LoVo (cell line): ENCODE measurements at regions not wholly inside any gene's neighbourhood (a gene's known extent, or its start where the extent isn't known, plus 50 kb on each side); places are given as distances from the start of the nearest gene placed in this dataset.
A peak's percentile ranks its signal among the peaks of the same experiment; 100 is the strongest.

Experiments
- DNase-seq: peaks from one replicate; pipeline ENCODE4 v3.0.0-alpha.2; 2016; ENCODE audit warnings: low spot score

DNA sequence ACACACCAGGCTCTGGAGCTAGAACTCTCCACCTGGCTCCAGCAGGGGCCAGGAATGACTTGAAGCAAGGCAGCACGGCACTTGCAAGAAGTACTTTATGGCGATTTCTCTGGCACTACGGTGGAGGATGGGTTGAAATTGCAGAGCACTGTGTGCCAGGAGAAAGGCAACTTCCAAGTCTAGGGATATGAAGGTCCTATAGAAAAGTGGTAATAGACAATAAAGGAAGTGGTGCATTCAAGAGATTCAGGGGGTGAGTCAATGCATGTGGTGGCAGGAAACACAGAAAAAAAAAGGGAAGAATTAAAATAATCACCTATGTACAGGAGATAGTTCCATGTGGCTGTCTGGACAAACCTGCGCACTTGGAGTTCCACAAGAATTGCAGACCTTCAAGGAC is 240.3 kb upstream of the DYNLRB2 start:
- DNase-seq = no peak

DNA sequence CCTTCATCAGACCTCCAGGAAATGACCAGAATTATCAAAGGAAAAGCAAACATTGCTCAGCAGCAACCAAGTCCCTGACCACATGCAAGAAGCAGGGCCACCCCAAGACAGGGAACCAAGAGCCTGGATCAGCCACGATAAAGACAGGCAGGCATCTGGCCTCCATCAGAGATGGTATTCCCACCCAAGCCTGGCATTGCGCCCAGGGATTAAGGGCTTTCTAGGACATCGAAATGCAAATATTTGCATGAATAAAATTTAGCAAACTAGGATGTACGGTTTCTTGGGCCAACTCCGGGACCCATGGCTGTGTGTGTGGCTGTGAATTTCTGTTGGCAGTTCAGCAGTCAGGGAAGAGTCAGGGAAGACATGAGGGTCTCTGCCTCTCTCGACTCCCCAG is 241.4 kb upstream of the DYNLRB2 start:
- no peak for DNase-seq

DNA sequence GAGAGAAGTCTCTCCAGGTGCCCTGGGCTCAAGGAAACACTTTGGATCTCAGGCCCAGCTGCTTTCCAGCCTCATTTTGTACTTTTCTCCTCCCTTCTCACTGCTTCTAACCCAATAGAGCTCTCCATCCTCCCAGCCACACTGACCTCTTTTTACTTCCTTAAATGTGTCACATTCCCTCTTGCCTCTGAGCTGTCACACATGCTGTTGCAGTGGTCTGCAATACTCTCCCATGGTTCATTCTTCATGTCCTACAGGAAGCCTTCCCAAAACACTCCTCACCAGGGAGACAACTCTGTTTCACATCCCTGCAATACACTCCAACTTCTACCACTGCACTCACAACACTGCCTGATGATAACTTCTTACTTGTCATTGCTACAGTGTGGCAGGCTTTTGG is 242.1 kb upstream of the DYNLRB2 start:
- DNase-seq = no peak

- DNase-seq = no peak
These were observed 244.8 kb upstream of the DYNLRB2 start for GRCh38 chr16:80296034-80296433.

- DNase-seq = no peak
These were observed 246.6 kb upstream of the DYNLRB2 start for GRCh38 chr16:80294172-80294571.

DNA sequence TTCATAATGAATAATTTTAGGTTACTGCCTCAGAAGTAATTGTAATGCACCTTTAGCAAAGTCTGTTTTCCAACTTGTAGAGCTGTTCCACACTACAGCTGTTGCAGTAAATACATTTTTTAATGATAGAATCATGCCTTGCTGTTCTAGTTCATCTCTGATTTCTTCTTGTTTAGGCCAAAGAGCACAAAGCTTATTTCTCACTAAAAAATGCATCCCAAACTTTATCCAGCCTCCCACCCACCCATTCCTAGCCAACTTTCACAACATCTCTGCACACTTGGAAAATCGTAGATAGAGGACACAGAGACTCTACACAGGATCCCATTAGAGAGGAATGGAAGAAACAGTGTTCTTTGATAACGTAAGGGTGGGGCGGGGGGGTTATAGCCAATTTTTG is 252.2 kb upstream of the DYNLRB2 start:
- DNase-seq = no peak

DNA sequence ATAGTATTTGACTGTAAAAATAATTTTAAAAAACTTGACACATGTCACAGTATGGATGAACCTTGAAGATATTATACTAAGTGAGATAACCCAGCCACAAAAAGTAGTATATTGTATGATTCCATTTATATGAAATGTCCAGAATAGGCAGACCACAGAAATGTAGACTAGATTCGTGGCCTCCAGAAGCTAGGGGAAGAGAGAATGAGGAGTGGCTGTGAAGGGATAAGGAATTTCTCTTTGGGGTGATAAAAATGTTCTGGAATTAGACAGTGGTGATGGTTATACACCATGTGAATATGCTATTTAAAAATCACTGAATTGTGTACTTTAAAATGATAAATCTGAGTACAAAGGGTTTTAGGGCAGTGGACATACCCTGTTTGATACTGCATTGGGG is 253.1 kb upstream of the DYNLRB2 start:
- no peak for DNase-seq

GRCh38 chr16:80285104-80285503 is 255.7 kb upstream of the DYNLRB2 start:
- peak; percentile 14 for DNase-seq

- no peak for DNase-seq
These were observed 257.1 kb upstream of the DYNLRB2 start for GRCh38 chr16:80283466-80284392.

- DNase-seq = no peak
These were observed 260.2 kb upstream of the DYNLRB2 start for GRCh38 chr16:80280557-80280956.

DNA sequence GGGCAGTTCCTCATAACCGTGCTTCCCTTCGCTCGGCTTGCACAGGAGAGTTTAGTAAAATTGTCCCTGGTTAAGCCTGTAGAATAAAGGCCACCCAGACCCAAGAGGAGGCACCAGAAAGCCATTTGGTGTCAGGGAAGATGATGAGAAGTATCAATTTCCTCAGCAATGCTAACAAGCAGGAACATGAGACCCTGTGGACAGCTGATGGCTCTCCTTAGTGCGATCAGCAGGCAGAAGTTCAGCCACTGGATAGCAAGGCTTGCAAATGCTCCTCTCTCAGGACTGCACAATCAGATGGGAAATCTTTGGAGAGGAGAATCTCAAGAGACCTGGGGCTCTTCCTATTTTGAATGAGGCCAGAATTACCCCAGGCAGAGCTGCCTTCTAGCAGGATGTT is 261.1 kb upstream of the DYNLRB2 start:
- no peak for DNase-seq

GRCh38 chr16:80277182-80277581 is 263.6 kb upstream of the DYNLRB2 start:
- DNase-seq = no peak

DNA sequence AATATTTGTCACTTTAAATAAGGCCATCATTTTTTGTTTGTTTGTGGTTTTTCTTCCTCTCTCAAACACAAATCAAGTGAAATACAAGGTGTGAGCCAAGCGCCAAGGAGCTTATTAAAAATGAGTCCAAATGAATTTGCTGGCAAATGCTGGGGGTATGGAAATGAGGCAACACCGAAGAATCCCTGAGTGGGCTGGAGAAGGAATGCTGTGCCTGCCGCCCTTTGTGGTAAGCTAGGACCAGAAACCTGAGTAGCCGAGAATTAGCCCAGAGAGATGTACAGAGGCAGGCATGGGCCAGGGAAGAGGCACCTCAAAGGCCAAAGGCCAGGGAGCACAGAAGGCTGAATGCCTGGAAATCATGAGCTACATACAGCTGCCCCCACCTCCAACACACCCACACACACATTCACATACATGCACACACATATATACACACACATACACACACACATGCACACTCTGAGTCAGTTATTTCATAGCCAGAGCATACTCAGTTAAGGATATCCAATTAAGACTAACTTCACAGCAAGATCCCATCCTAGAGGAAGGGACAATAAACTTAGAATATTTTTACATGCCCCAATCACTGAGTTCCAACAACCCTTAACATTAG is 266.1 kb upstream of the DYNLRB2 start:
- DNase-seq = no peak

- DNase-seq = no peak
These were observed 266.9 kb upstream of the DYNLRB2 start for GRCh38 chr16:80273635-80274538.

GRCh38 chr16:80265624-80266306 is 275.0 kb upstream of the DYNLRB2 start:
- DNase-seq = peak; percentile 82

GRCh38 chr16:80263848-80264694 is 276.7 kb upstream of the DYNLRB2 start:
- DNase-seq = no peak

DNA sequence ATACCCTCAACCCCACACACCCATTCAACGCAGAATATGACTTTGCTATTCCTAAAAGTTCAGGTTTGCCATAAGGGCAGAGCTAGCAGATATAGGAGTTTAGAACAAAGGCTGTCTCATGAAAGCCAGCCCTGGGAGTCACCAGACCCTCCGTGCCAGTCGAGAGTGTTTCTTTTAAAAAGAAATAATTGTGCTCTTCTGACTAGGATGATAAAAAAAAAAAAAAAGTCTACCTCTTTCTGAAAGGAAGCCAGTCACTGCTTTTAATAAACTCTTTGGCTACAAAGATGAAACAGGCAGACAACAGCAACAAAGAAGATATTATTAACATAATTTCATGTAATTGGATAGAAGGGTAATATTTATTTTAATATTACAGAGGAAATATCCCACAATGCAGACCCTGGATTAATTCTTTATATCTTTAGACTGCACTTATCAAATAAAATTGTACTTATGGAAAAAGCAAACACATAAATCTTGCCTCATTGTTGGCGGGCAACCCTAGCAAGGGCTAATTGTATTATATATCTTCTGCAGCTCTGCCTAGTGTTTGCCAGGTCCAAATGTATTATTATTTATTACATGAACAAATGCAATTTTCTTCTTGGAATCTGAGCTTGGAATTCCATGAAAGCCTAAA is 277.5 kb upstream of the DYNLRB2 start:
- DNase-seq = no peak

DNA sequence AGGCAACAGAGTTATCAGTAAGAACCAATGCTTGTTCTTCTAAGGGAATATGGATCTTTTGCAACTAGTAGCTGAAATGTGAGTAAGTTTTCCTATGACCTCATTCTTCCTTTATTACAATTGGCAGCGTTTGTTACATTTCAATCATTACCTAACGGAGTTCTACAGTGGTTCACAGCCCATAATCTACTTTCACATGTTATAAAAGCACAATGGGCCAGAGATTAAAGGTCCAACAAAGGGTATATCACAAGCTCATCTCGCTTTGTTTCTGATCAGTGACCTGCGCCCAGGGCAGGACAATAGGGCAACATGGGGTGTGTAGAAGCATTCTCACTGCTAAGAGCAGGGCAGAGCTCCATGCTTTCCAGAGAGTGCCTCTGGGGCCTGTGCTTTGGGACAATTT is 279.9 kb upstream of the DYNLRB2 start:
- DNase-seq = no peak

- no peak for DNase-seq
These were observed 281.4 kb upstream of the DYNLRB2 start for GRCh38 chr16:80259290-80259805.

DNA sequence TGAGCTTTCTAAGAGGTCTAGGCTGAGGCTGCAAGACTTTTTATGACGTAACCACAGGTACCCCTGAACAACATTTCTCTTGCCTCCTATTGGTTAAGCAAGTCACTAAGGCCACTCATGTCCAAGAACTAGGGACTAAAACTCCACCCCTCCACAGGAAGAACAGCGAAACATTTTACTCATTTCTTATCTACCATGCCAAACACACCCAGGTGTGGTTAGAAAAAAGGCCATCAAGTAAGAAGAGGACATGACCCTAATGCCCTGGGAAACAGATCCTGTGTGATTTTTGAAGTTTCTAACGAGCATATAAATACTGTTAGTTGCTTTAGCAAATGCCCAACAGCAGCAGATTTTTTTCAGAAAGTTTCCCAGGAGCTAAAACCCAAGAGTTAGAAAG is 282.4 kb upstream of the DYNLRB2 start:
- DNase-seq = no peak
